ENCODE measurements at regions not wholly inside any gene's neighbourhood (a gene's known extent, or its start where the extent isn't known, plus 50 kb on each side); places are given as distances from the start of the nearest gene placed in this dataset.
"Not testable (repeated sequence)": the region's sequence is repeated elsewhere in the genome, so short reads cannot be mapped to it uniquely, and the experiment has no call there.

DNA sequence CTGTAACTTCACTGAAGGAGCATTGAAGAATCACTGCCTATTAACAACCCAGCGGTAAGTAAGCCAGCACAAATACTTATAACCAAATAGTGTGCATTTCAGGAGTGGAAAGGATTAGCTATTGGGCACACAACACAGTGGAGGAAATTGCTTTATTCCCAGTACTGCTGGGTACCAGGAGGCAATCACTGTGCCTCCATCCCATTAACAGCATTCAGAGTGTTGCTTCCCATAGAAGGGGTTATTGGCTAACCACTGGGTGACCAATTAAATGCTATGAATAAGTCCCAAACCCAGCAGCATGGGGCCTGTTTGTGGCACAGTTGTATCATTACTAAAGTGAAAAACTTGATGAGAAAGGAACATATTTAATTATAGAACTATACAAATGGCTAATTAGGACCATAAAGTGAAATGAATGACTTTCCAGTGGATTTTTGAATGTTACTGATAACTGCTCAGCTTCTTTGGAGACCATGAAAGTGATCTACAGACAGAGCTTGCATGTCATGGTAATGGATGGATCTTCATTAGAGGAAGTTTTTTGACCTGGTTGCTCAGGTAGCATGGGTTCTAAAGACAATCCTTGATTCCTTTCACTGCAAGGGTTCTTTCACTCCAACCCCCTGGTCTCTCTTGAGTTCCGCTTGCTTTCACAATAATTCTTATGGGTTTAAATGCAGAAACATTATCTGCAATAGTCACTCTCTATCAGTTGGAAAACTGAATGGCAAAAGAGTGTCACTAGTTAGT, 413.3 kb upstream of the RORB start:
- no peak for DNase-seq

- not testable (repeated sequence) for DNase-seq
Observed at GRCh38 chr9:74085384-74086037, 411.6 kb upstream of the RORB start.

DNA sequence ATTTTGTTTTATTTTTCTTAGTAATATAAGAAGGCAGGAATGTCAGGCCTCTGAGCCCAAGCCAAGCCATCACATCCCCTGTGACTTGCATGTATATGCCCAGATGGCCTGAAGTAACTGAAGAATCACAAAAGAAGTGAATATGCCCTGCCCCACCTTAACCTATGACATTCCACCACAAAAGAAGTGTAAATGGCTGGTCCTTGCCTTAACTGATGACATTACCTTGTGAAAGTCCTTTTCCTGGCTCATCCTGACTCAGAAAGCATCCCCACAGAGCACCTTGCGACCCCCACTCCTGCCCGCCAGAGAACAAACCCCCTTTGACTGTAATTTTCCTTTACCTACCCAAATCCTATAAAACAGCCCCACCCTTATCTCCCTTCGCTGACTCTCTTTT, 406.2 kb upstream of the RORB start:
- DNase-seq, result not testable (repeated sequence)

GRCh38 chr9:74092491-74092834, 404.7 kb upstream of the RORB start:
- no peak for DNase-seq

- not testable (repeated sequence) for DNase-seq
Observed at GRCh38 chr9:74094037-74094436, 403.1 kb upstream of the RORB start.

DNA sequence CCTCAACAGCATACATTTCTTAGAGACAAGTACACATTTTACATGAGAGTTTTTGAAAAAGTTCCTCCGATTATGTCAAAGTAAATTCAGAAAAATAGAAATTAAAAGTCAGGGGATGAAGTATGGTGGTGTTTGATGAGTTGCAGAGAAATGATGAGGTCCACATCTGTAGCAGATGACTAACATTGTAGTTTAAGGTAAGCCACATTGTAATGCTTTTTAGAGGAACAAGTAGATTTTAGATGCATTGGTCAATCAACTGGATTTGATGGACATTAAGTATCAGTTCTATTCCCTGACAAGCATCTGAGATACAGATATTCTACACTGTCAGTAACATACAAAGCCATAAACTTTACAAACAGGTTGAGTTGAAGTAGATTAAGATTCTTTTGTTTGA, 402.4 kb upstream of the RORB start:
- DNase-seq, result no peak

DNA sequence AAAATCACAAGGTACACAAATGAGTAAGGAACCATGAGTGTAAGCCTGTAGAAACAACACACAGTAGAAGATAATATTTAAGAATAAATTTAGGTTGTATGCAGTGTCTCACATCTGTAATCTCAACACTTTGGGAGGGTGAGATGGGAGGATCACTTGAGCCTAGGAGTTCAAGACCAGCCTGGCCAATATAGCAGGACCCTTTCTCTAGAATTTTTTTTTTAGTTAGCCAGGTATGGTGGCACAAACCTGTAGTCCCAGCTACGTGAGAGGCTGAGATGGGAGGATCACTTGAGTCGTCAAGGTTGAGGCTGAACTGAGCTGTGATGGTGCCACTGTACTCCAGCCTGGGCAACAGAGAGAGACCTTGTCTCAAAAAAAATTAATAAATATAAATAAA, 401.2 kb upstream of the RORB start:
- DNase-seq, result no peak

DNA sequence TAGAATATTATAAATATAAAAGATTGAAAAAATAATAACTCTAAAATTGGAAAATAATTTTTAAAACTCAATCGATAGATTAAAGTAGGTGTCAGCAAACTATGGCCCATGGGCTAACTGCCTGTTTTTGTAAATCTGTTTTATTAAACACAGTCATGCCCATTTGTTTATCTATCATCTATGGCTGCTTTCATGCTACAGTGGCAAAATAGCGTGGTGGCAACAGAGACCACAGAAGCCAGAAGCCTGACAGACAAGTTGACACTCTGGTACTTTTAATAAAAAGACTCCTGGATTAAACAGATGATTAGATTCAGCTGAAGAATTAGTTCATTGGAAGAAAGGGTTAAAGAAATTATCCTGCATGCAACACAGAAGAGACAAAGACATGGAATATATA, 400.7 kb upstream of the RORB start:
- no peak for DNase-seq

GRCh38 chr9:74100042-74100441, 397.1 kb upstream of the RORB start:
- no peak for DNase-seq

GRCh38 chr9:74102148-74102547, 395.0 kb upstream of the RORB start:
- not testable (repeated sequence) for DNase-seq

DNA sequence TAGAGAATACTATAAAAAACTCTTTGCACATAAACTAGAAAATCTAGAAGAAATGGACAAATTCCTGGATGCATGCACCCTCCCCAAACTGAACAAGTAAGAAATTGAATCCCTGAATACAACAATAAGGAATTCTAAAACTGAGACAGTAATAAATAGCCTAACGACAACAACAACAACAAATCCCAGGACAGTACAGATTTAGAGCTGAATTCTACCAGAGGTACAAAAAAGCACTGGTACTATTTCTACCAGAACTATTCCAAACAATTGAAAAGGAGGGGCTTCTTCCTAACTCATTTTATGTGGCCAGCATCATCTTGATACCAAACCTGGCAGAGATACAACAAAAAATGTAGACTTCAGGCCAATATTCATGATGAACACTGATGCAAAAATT, 394.4 kb upstream of the RORB start:
- DNase-seq, result no peak

GRCh38 chr9:74107692-74108091, 389.4 kb upstream of the RORB start:
- no peak for DNase-seq

DNA sequence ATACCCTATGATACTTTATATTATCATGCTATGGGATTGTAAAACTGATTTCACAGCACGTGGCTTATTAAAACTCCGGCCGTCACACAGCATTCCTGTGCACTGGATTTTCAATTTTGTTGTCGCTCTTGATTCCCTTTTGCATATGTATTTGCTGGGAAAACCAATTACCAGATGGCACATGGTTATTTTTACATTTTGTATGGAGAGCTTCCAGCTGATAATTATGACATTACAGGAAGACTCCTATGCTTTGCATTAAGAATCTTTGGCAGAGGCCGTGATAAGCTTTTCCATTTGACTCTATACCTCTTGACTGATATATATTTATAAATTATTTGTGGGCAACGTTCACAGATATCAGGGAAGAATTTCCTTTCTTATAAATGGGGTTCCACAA, 381.2 kb upstream of the RORB start:
- DNase-seq, result no peak

DNA sequence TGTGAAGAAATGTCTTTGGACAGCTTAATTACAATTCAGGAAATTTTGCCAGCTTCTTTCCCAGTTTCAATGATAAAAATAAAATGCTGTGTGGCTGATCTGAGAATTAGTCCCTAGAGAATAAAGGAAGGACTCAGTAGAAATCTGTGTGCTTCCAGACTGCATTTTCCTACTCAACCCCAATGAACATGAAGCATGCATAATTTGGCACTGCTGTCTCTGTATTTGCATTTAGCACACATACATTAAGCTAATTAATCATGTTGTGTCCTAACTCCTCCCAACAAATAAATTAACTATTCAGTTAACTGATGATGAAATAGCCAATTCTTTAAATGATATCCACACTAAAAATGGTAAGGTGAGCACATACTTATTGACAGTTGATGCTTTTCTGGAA, 380.0 kb upstream of the RORB start:
- no peak for DNase-seq

DNA sequence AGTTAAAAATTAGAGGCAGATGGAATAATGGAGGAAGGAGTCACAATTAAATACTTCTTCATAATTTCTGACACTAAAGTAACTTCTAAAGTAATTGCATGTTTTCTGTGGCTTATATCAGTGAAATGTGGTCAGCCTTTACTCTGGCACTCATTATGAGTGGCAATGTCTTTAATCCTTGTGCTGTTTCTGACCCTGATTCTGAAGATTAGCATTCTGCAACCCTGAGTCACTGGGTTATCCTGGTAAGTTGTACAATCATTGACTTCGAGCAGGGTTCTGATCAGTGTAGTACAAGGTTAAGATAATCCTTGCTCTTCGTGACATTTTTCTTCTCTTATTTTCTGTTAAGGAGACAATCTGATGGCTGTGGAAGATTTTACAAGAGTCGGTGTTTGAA, 379.4 kb upstream of the RORB start:
- no peak for DNase-seq

- DNase-seq, result no peak
Observed at GRCh38 chr9:74120061-74120460, 377.1 kb upstream of the RORB start.

DNA sequence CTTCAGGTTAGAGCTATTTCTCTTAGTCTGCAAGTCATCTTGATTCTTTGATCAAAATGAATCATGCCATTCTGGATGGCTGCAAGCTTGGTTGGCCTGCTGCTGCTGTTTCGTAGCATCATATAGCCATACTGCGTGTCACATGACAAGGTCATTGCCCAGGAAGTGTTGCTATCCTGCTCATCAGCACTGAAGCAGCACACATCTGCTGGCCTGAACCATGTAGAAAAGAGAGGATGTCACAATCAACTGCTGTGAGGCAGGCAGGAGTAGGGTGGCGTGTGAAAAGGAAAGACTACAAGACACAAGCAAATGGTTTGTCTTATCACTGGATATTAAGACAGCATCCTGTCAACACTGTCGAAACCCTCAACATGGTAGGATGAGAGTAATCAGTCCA, 376.7 kb upstream of the RORB start:
- DNase-seq, result no peak

GRCh38 chr9:74122216-74122615, 374.9 kb upstream of the RORB start:
- no peak for DNase-seq

DNA sequence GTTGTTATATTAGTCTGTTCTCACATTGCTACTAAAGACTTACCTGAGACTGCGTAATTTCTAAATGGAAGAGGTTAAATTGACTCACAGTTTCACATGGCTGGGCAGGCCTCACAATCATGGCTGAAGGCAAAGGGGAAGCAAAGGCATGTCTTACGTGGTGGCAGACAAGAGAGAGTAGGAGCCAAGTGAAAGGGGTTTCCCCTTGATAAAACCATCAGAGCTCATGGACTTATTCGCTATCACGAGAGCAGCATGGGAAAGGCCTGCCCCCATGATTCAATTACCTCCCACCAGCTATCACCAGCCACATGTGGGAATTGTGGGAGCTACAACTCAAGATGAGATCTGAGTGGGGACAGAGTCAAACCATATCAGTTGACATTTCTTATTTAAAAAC, 374.5 kb upstream of the RORB start:
- no peak for DNase-seq

DNA sequence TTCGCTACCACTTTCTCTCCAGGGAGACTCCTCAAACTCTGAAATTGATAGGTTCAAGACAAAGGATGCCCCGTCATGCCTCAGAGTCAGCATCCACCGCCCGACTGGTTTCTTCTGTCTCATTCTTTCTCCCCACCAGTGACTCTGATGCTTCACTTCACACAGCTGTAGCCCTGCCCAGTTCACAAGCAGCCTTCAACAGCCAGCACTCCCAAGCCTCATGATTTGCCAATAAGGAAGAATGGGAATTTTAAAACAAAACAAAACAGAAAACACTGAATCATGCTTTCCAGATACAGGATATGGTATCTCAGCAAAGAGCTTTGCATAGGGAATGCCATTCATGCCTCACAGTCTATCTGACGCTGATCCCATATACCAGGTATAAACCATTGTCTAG, 371.2 kb upstream of the RORB start:
- DNase-seq, result no peak

GRCh38 chr9:74132986-74133385, 364.1 kb upstream of the RORB start:
- no peak for DNase-seq

DNA sequence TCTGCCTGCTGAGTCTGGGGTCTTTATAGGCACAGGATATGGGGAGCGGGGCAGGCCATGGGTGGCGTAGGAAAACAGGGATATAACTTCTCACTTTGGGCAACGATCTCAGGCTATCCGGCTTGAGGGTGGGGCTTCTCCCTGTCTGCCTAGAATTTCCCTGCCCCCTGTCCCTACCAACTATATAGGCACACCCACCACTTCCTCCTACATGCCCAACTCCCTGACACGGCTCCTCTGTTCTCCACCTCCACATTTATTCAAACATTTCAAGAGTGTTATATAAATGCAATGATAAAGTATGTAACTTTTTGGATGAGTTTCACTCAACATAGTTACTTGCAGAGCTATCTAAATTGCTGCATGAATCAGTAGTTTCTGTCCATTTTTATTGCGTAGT, 363.2 kb upstream of the RORB start:
- no peak for DNase-seq

- no peak for DNase-seq
Observed at GRCh38 chr9:74138182-74138581, 359.0 kb upstream of the RORB start.

DNA sequence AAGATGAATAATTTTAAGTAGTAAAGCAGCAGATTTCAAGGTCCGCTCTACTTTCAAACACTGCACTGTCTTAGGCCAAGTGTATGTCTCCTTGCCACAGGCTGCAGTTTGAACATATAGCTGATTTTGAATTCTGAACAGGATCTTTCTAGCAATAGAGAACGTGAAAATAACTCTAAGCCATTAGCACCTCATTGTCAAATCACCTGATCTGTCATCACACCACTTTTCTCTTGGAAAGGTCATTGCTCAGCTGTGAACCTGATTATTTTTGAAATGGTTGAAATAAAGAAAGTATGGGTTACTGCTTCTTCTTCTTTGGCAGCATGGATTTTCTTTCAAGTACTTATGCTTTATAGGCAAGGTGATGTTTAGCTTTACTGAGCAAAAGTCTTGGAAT, 357.0 kb upstream of the RORB start:
- DNase-seq, result no peak
